Endometrium (tissue), 2 donors: ENCODE measurements at regions not wholly inside any gene's neighbourhood (a gene's known extent, or its start where the extent isn't known, plus 50 kb on each side); places are given as distances from the start of the nearest gene placed in this dataset.

Experiments
- FAIRE-seq: peaks from 2 replicates; lab custom pipeline; 2012; peaks lifted over from hg19 to GRCh38; lab: Jason Lieb, UNC
- donor health status: control.
- donor health status: control.

DNA sequence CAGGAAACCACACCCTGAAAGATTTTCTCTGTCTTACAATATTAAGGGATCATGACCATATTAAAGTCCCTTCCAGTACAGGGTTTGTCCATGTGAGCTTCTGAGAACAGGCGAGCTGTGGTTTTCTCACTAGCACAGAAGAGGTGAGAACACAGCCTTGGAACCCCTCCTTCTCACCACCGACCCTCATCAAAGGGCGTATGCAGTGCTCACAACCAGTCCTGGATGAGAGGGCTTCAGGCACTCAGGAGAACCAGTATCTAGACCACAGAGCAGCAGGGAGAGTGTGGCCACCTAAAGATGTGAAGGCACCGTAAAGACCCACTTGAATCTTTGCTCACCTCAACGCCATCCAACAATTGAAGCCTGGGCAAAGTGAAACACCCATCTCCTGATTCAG, 397.0 kb downstream of the ETS1 start:
- no peak for FAIRE-seq

GRCh38 chr11:128189823-128190222, 397.5 kb downstream of the ETS1 start:
- no peak for FAIRE-seq

DNA sequence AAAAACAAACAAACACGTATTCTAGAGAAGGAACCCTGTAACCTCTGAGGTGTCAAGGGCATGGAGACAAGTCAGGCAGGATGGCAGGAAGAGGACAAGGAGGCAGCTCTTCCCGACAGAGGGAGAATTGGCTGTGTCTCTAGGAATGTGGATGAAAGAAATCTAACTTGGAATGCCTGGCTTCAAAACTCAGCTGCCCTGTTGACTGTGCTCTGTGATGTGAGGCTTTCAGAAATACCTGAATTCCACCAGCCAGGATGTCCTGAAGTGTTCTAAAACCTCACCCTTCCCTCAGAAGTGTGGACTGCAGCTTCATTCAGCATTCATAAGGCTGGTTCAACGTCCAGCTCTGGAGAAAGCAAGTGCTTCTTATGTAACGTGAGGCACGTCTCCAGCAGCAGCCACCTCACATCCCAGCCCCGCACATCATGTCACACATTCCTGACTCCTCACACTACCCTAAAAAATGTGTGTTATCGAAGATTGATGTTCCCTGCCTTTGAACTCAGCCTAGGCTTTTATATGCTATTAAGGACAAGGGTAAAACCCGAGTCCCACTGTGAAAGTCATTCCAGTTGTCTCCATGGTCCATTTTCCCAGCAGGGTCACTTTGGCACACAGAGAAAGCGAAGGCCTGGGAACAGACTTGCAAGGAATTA, 398.9 kb downstream of the ETS1 start:
- no peak for FAIRE-seq

DNA sequence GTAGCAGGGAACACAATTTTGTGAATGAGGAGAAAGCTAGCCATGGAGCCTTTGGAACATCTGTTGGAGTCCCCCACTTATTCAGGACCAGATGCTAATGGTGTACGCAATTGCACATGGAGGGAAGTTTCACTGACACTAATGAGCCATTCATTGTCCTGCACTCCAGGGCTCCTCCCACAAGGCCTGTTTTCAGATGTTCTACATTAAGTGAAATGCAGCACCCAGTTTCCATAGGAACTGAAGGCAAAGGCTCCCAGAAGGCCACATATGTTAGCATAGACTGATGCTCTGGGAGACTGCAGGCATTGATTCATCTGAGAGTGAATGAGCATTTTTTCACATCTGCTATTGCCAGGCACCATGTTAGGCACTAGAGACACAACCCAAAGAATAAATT, 399.5 kb downstream of the ETS1 start:
- no peak for FAIRE-seq

- FAIRE-seq = no peak
These were observed 400.0 kb downstream of the ETS1 start for GRCh38 chr11:128187377-128187776.

DNA sequence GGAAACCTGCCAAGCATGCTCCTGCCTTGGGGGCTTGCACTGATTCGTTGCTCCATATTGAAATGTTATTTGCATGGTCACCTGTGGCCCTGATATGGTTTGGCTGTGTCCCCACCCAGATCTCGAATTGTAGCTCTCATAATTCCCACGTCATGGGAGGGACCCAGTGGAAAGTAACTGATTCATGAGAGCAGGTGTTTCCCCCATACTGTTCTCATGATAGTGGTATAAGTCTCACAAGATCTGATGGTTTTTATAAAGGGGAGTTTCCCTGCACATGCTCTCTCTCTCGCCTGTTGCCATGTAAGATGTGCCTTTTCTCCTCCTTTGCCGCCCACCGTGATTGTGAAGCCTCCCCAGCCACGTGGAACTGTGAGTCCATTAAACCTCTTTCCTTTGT, 402.4 kb downstream of the ETS1 start:
- FAIRE-seq = no peak

- no peak for FAIRE-seq
These were observed 404.5 kb downstream of the ETS1 start for GRCh38 chr11:128182844-128183243.

- no peak for FAIRE-seq
These were observed 405.4 kb downstream of the ETS1 start for GRCh38 chr11:128181984-128182383.

DNA sequence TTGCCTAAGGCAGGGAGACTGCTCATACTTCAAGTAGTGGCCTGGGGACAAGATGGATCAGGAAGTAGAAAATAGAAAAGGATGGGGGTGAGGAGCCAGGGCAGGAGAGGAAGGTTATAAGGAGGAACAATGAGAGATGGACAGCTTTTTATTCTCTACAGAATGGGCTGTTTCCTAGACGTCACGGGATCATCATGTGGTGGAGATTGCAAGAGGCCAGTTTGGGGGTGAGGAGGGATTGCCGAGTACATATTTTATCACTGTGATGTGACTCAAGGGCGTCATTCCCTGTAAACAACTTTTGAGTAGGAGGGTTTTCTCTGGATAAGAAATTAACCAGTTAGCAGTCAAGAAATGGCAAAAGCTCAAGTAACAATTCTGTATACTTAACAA, 406.3 kb downstream of the ETS1 start:
- FAIRE-seq = no peak

DNA sequence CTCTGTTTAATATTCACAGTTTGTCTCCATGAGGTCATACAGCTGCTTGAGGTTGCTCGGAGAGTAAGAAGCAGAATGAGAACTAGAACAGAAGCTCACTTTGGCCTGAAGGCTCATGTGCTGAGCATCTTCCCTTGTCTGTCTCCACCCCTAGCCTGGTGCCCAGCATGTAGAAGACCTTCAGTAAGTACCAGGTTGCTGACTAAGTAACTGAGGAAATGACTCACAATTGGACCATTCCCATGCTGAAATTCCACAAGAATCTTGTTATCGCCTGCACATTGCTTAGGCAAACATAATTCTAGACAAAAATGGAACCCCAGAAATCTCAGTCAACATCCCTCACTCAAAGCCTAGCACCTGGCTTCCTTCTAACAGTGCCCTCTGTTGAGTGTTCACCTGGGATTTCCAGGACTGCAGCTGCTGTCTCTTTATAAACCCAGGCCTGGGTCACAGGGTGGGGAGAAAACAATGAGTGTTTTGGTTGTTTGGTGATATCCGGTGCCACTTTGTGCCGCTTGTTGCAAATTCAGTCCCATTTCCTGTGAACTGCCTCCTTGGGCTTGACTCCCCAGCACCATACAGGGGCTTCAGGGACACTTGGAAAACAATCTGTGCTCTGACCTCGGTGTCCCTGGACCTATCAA, 406.8 kb downstream of the ETS1 start:
- FAIRE-seq = no peak

GRCh38 chr11:128179512-128179911, 407.8 kb downstream of the ETS1 start:
- no peak for FAIRE-seq

DNA sequence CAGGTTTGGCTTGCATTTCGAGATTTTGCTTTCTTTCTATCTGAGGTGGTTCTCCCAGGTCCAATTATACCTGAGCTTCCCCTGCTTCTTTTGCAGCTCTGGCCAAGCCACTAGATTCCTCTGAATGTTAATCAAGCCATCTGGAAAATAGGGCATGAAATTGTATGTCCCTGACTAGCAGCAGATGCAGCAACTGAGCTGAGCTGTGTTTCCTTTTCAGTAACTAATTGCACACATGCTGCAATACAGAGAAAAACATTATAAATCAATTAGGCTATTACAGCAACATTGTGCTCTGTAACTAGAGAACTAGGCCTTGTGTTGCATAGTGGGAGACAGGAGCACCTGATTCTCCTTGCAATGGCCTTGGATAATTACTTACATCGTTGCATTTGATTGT, 408.3 kb downstream of the ETS1 start:
- no peak for FAIRE-seq

GRCh38 chr11:128174465-128175291, 412.7 kb downstream of the ETS1 start:
- no peak for FAIRE-seq

DNA sequence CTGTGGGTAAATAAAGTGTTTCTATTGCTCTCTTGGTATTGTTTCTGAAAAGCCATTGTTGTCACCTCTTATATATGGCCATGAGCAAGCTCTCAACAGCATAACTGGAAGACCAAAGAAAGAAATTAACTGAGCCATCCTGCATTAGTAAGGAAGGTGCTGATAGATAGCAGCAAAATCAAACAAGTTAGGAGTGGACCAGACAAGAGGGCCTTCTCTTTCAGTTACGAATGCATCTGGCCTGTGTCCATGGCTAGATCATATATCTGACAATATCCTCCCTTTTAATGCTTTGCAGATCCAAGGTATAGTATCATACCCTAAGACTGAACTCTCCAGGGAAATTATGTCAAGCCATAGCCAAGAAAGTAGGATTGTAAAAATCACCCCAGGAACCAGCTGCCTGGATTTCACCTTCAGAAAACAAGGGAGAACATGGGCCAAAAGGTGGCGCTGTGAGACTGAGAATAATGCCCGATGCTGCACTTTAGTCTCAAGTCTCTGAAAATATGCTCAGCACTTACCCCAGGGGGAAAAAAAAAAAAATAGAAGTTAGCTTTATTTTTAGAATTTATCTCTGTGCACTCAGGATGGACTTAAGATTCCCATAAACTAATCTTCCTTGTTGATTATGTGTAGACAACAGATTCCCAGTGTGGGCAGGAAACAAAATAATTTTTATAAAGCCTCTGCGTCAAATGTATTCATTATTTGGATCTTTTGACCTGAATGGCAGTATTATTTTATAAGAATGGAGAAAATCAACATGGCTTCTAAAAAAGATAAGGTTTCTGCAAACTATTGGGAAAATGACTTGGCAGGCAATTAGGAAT, 415.1 kb downstream of the ETS1 start:
- FAIRE-seq = peak; percentile 77

DNA sequence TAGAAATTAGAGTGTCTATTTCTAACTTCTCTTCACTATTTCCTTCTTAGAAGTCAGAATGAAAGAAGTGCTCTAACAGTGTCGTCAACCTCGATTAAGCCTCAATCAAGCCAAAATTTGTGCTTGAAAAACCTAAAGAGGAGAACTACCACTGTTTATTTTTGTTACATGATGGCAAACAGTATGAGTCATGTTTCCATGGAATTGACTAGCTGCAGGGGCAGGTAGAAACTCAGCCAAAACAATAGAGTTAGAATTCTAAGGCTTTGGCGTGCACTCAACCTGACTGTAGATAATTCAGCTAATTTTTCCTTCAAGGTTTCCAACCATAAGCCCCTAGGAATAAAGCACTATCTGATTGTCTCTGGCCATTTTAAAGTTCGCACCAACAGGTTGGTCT, 415.9 kb downstream of the ETS1 start:
- no peak for FAIRE-seq

GRCh38 chr11:128165572-128165971, 421.8 kb downstream of the ETS1 start:
- FAIRE-seq = no peak

DNA sequence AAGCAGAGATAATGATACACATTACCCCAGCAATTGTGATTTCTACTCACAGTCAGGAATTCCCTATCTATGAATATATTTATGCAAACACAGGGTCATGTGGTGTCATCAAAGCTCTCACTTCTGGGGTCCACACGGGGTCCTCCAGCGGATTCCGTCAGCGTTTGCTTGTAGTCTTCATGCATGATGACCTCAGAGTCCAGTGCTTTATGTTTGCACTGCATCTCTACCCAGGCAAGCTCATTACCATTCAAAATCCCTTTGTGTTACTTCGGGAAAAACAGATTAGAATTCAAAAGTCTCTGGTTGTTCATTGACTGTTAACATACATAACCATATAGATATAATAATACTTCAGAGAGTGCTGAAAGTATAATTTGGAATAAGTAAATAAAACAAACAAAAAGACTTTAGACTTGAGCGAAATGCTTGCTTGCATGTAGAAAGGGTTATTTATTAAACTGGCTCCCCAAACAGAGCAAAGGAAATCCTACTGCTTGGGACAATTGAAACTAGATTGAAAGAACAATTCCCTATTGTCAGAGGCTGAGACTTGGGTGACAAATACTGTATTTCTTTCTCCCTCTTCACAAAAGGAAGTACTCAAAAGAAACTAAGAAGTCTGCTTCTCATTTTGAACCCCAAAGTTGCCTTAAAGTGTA, 423.1 kb downstream of the ETS1 start:
- no peak for FAIRE-seq

GRCh38 chr11:128161994-128162393, 425.4 kb downstream of the ETS1 start:
- no peak for FAIRE-seq

- FAIRE-seq = no peak
These were observed 425.9 kb downstream of the ETS1 start for GRCh38 chr11:128161436-128161835.

DNA sequence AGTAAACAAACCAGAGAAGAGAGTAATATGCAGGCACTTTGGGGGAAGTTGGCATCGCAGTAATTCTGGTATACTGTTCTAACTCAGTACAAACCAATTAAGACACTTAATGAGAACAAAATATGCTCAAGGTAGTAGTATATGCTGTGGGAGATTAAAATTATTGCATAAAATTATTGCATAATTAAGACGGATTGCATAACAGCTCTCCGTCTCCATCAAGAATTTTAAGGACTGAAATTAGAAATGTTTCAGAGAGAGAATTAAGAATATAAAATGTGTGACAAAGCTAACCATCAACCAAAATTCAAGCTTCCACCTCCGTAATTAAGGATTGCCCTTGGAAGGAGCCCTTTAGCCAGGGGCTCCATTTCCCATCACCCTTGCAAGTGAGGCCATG, 428.5 kb downstream of the ETS1 start:
- no peak for FAIRE-seq

- FAIRE-seq = peak; percentile 90
These were observed 429.7 kb downstream of the ETS1 start for GRCh38 chr11:128157423-128158298.
